ENCODE measurements at regions not wholly inside any gene's neighbourhood (a gene's known extent, or its start where the extent isn't known, plus 50 kb on each side); places are given as distances from the start of the nearest gene placed in this dataset.

DNA sequence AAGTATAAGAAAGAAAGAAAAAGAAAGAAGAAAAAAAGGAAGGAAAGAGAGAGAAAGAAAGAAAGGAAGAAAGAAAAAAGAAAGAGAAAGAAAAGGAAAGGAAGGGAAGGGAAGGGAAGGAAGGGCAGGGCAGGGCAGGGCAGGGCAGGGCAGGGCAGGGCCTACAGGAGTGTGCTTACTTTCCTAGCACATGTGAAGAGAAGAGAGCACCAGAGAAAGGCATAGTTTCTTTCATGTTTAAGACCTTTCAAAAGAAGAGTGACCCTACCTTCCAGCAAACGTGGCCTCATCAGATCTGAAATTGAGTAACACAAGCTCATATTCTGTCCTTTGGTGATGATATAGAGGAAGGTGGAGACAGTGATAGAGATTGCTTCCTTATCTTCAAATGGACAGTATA, 899.3 kb upstream of the RAG2 start:
- TF ChIP-seq, protein P1, sequence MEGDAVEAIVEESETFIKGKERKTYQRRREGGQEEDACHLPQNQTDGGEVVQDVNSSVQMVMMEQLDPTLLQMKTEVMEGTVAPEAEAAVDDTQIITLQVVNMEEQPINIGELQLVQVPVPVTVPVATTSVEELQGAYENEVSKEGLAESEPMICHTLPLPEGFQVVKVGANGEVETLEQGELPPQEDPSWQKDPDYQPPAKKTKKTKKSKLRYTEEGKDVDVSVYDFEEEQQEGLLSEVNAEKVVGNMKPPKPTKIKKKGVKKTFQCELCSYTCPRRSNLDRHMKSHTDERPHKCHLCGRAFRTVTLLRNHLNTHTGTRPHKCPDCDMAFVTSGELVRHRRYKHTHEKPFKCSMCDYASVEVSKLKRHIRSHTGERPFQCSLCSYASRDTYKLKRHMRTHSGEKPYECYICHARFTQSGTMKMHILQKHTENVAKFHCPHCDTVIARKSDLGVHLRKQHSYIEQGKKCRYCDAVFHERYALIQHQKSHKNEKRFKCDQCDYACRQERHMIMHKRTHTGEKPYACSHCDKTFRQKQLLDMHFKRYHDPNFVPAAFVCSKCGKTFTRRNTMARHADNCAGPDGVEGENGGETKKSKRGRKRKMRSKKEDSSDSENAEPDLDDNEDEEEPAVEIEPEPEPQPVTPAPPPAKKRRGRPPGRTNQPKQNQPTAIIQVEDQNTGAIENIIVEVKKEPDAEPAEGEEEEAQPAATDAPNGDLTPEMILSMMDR (IDR thresholded peaks at IDR 0.05) = no peak
- TF ChIP-seq POLR2A (IDR thresholded peaks at IDR 0.05) (no peak), EP300 (IDR thresholded peaks at IDR 0.05) (no peak)

Measured in ovary (tissue), 3 donors.